ENCODE measurements at regions not wholly inside any gene's neighbourhood (a gene's known extent, or its start where the extent isn't known, plus 50 kb on each side); places are given as distances from the start of the nearest gene placed in this dataset.

DNA sequence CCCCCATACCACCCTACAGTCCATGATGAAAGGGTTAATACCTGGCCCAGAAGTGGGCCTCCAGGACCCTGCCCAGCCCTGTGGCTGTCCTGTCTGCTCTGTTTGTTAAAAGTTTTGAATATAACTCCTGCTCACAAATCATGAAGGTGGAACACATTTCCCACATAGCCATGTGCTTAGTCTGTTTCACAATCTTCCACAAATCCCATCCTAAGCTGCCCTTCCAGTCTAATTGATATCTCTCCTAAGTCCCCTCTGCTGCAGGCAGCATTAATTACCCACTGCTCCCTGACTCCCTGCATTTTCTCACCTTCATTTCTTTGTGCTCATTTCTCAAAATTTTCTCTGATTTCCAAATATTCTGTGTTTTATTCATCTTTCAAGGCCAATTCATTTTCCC is 142.6 kb downstream of the AASDH start:
- Histone ChIP-seq H3K27me3 (no peaks in the 10 kb centered on the region), H3K27ac (peak overlapping the region; percentile 71), H3K4me3 (no peak overlapping the region), H3K9me3 (ENCODE audit: low read depth) (no peaks in the 10 kb centered on the region), H3K4me2 (no peak overlapping the region), H3K79me2 (no peaks in the 10 kb centered on the region), H2AFZ (no peak overlapping the region), H3K9me2 (replicated peaks; ENCODE audit: insufficient read depth) (no peaks in the 10 kb centered on the region), H3K4me1 (ENCODE audit: insufficient read depth) (peaks cover 36% of the 10 kb centered on the region), H4K20me1 (ENCODE audit: insufficient read depth, poor library complexity, severe bottlenecking) (no peaks in the 10 kb centered on the region), H3K36me3 (replicated peaks; ENCODE audit: insufficient read depth, low read depth) (no peaks in the 10 kb centered on the region)
- DNase-seq (ENCODE audit: low spot score), result no peak
- TF ChIP-seq CTCF (IDR thresholded peaks at IDR 0.05; ENCODE audit: poor library complexity), result no peak
- TF ChIP-seq EZH2phosphoT487 (IDR thresholded peaks at IDR 0.05; ENCODE audit: low read depth, severe bottlenecking, unreplicated experiment), result no peak
- no peak for TF ChIP-seq EZH2 (IDR thresholded peaks at IDR 0.05; ENCODE audit: borderline replicate concordance)

DNA sequence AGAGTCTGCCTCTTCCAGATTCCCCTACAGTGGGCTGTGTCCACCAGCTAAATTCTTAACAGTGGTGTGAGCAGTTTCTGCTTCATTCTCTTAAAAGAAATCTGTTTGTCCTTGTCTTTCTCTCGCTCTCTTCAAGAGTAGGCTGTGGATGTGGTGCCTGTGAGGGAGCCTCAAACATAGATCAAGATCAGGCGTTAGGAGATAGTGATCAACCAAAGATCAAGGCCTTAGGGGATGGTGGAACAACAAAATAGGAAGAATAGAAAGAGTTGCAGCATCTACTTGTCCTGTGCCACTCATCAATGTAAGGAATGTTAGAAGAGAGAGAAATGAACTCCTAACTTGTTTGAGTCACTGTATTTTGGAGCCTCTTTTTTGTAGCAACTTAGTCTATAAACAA is 144.2 kb downstream of the AASDH start:
- no peaks in the 10 kb centered on the region for H3K79me2 ChIP-seq
- H3K9me3 ChIP-seq (ENCODE audit: low read depth), result no peaks in the 10 kb centered on the region
- no peaks in the 10 kb centered on the region for H3K36me3 ChIP-seq (replicated peaks; ENCODE audit: insufficient read depth, low read depth)
- H3K4me1 ChIP-seq (ENCODE audit: insufficient read depth), result peaks cover 36% of the 10 kb centered on the region
- H3K27me3 ChIP-seq, result no peaks in the 10 kb centered on the region
- WGBS (ENCODE audit: low lambda C conversion rate, missing lambda C conversion rate), result 70% methylated on average over 2 of the region's 2 CpGs
- no peak for DNase-seq (ENCODE audit: low spot score)
- H4K20me1 ChIP-seq (ENCODE audit: insufficient read depth, poor library complexity, severe bottlenecking), result no peaks in the 10 kb centered on the region
- no peak overlapping the region for H3K4me3 ChIP-seq
- H3K4me2 ChIP-seq, result no peak overlapping the region
- no peak for TF ChIP-seq CTCF (IDR thresholded peaks at IDR 0.05; ENCODE audit: poor library complexity)
- no peak for TF ChIP-seq EZH2phosphoT487 (IDR thresholded peaks at IDR 0.05; ENCODE audit: low read depth, severe bottlenecking, unreplicated experiment)
- no peak for TF ChIP-seq EZH2 (IDR thresholded peaks at IDR 0.05; ENCODE audit: borderline replicate concordance)
- peak overlapping the region; percentile 83 for H3K27ac ChIP-seq
- H3K9me2 ChIP-seq (replicated peaks; ENCODE audit: insufficient read depth), result no peaks in the 10 kb centered on the region
- no peak overlapping the region for H2AFZ ChIP-seq

DNA sequence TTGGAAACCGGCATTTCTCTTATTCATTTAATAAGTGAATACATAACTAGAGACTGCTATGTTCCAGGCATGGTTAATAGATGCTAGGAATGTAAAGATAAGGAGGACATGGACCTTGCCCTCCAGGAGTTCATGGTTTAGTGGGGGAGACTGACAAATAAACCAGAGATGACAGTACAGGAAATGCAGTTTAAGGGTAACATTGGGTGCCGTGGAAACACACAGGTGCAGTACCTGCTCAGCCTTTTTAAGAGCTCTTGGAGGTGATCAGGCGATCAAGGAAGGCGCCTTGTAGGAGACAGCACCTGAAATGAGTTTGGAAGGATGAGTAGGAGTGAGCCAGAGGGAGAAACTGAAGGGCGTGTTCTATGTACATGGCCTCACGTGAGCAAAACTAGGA is 145.8 kb downstream of the AASDH start:
- Histone ChIP-seq H3K4me3 (no peak overlapping the region), H4K20me1 (ENCODE audit: insufficient read depth, poor library complexity, severe bottlenecking) (no peaks in the 10 kb centered on the region), H3K79me2 (no peaks in the 10 kb centered on the region), H3K9me3 (ENCODE audit: low read depth) (no peaks in the 10 kb centered on the region), H3K9me2 (replicated peaks; ENCODE audit: insufficient read depth) (no peaks in the 10 kb centered on the region), H3K27ac (peak overlapping the region; percentile 83), H3K36me3 (replicated peaks; ENCODE audit: insufficient read depth, low read depth) (no peaks in the 10 kb centered on the region), H3K27me3 (no peaks in the 10 kb centered on the region), H3K4me2 (peak overlapping the region; percentile 71), H2AFZ (no peak overlapping the region), H3K4me1 (ENCODE audit: insufficient read depth) (peaks cover 36% of the 10 kb centered on the region)
- TF ChIP-seq CTCF (IDR thresholded peaks at IDR 0.05; ENCODE audit: poor library complexity) (no peak), EZH2 (IDR thresholded peaks at IDR 0.05; ENCODE audit: borderline replicate concordance) (no peak), EZH2phosphoT487 (IDR thresholded peaks at IDR 0.05; ENCODE audit: low read depth, severe bottlenecking, unreplicated experiment) (no peak)
- DNase-seq (ENCODE audit: low spot score), result peak; percentile 69
- 29% methylated on average over 6 of the region's 6 CpGs for WGBS (ENCODE audit: low lambda C conversion rate, missing lambda C conversion rate)
